NT2/D1 (cell line): ENCODE measurements at regions not wholly inside any gene's neighbourhood (a gene's known extent, or its start where the extent isn't known, plus 50 kb on each side); places are given as distances from the start of the nearest gene placed in this dataset.

Source experiments
- SUZ12 ChIP-seq: IDR thresholded peaks from 2 replicates; pipeline ENCODE4 v1.6.1; 2011; ENCODE audit not compliant: insufficient read length, insufficient read depth; ENCODE audit errors: extremely low read depth
- YY1 ChIP-seq: IDR thresholded peaks from 2 replicates; pipeline ENCODE4 v1.6.1; 2011; ENCODE audit not compliant: insufficient read length, insufficient read depth
- ZNF274 ChIP-seq: IDR thresholded peaks from 2 replicates; pipeline ENCODE4 v1.6.1; 2011; ENCODE audit warnings: mild to moderate bottlenecking, low read depth, low read length

DNA sequence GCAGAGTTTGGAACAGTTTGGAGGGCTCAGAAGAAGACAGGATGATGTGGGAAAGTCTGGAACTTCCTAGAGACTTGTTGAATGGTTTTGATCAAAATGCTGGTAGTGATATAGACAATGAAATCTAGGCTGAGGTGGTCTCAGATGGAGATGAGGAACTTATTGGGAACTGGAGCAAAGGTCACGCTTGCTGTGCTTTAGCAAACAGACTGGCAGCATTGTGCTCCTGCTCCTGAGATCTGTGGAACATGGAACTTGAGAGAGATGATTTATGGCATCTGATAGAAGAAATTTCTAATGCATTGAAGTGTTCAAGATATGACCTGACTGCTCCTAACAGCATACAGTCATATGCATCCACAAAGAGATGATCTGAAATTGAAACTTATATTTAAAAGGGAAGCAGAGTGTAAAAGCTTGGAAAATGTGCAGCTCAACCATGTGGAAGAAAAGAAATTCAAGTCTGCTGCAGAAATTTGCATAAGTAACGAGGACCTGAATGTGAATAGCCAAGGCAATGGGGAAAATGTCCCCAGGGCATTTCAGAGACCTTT lies 186.9 kb upstream of the PHYHIPL start:
- TF ChIP-seq YY1 = no peak
- TF ChIP-seq ZNF274 = no peak
- TF ChIP-seq SUZ12 = no peak
